ENCODE measurements at regions not wholly inside any gene's neighbourhood (a gene's known extent, or its start where the extent isn't known, plus 50 kb on each side); places are given as distances from the start of the nearest gene placed in this dataset.

DNA sequence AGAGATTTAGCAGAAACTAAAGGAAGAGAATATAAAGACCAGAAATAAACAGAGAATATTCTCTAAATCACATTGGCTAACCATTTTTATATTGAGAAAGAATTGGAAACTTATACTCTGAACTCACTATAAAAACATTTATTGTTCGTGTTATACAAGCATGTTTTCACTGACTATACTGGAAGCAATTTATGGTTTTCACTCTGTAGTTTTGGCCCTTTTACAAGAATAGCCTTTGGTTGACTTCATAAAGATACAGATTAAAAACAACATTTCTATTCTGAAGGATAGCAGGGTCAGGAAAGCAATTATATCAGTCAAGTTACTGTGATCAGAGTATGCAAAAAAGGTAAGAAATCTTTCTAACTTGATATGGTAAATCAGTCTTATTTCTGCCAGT lies 965.7 kb upstream of the FAT3 start:
- no peak for DNase-seq (ENCODE audit: low spot score)
- FAIRE-seq = no peak

DNA sequence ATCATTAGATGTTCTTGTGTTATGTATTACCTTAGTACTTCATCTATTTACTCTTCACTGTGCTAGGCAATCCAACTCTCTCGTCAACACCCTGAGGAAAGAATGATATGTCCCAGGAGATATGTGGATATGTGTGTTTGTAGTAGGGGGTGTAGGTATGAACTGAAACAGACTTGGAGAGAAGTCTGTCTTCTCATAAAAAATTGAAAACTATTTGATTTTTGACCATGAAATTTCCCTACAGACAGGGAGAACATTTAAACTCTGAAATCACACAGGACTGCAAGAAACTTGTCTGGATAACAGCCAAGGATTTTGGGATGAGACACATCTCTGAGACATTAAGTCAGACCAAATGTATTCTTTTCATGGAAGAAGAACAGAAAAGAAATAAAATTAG lies 967.0 kb upstream of the FAT3 start:
- no peak for FAIRE-seq

DNA sequence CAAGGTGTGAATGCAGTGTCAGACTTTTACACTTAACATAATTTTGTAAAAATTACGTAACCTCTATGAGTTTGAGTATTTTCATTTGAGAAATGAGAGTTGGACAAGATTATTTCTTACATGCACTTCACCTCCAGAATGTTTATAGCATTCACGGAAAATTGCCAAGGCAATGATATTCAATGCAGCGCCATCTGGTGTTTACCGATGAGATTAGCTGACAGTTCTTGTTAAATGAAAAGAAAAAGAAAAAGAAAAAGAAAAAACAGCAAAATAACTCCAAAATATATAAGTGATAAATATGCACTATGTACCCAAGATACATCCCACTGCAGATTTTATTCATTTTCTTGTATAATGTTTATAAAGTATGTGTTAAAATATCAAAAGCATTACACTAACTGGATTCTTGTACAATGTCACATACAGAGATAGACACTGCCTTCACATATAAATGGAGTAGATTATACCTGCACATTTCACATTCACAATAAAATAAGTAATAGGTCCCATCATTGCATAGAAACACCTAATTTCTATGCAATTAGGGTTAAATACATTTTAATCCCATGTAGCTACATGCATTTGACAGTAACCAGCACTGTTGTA lies 976.3 kb upstream of the FAT3 start:
- DNase-seq (ENCODE audit: low spot score) = peak; percentile 8
- FAIRE-seq = peak; percentile 66

More for the DNA sequence above, 967.0 kb upstream of the FAT3 start:
- DNase-seq (ENCODE audit: low spot score) = no peak

DNA sequence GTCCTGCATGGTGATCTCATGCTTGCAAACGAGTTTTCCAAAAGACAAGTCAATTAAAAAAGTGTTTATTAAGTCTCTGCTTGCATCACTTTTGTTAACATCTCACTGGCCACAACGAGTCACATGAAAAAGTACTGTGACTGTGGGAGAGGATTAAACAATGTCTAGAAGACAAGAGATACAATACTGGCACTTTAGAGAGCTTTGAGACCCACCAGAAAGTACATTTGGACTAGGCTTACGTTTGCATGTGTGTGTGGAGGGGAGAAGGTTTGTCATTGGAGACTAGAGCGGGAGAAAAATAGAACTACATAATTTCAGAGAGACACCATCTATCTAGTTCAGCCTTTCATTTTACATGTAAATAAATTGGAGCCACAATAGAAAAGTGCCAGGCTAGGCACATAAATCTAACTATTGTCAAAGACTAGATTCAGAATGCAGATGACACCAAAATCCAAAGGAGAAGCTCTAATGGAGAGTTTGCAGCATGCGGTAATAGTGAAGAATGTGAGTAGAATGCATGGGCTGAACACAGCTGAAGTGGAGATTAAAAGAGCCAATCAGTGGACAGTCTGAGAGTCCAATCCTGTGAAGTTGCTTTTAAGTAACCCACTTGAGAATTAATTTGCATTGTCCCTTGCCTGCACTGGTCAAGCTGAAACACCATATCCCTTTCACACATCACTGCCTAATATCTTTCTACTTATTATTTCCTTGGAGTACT lies 977.4 kb upstream of the FAT3 start:
- DNase-seq (ENCODE audit: low spot score) = no peak
- no peak for FAIRE-seq

DNA sequence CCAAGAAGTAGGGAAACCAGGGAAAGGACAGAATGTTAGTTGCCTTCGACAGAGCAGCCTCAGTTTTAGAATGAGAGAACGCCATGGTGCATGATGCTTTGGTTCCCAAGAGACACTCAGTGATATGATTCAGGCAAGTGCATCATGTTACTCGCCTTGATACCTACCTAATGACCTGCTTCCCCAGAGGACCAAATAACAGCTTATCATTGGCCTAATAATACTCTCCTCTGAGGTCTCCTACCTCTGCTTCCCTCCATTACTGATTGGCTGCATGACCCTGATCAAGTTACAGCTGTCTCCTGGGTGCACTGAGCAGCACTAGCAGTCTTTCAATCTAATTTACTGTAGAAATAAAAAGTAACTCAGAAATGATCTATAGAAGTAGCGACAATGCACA lies 979.7 kb upstream of the FAT3 start:
- DNase-seq (ENCODE audit: low spot score) (no peak), FAIRE-seq (no peak)

DNA sequence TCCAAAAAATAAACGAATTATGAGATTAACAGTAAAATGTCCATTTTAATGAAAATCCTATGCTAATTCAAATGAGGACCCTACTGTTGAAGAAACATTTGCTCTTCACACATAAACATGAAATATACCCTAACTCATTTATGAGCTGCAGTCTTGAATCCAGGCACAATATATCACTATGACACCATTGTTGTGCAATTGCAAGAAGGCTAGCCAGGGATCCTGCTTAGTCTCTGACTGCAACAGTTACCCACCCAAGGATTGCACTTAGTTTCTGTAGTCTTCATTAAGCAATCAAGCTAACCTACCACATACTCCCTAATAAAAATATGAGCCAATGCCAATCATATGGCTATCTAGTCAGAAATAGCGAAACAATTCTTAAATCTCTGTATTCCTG lies 981.0 kb upstream of the FAT3 start:
- DNase-seq (ENCODE audit: low spot score) (no peak), FAIRE-seq (no peak)

DNA sequence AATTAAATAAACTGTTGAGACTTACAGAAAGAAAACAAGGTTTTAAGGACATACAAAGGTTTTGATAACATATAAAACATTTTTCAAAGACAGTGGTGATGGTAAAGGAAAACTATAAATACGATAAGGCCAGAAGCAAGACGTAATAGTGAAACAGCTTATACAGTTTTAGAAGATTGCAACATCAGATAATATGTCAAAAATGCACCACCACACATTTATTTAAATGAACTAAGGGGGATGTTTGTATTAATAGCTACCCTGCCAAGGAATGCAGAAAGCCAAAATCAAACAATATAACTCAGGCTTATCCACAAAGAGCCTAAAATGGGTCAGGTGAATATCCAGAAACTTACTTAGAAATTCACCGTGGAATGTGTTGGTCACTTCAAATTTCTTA lies 981.6 kb upstream of the FAT3 start:
- FAIRE-seq (no peak), DNase-seq (ENCODE audit: low spot score) (no peak)

DNA sequence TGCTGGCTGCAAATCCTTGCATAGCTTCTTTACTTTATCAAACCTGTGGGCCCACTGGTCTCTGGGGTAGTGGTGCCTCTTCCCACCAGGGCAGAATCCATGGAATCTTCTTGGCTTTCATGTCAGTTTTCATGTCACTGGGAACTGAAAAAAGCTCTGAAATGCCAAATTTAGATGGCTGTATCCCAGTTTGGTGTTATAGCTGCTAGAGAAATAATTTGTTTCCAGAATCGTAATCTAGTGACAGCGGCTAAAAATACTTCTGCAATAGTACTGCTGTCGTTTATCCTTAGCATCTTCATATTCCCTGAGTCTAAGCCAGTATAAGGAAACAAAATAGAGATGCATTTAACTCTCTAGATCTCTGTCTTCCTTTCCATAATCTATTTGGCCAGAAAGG lies 983.4 kb upstream of the FAT3 start:
- DNase-seq (ENCODE audit: low spot score) = no peak
- FAIRE-seq = no peak

DNA sequence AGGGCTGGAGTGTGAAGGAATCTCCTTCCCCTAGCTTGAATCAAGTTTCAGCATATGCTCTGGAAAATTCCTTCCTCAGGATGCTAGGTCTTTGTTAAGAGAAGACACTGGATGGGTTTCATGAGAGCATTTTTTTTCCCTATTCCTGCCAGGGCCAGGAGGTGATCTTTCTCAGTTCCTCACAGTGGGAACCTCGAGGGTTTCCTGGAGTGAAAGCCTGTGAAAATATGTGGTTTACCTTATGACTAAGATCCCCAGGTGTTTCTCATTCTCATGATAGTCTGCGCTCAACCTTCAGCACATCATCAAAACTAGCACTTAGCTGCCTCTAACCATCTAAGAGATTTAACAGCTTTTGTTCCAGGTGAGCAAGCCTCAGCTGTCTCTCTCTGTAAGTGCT lies 985.3 kb upstream of the FAT3 start:
- DNase-seq (ENCODE audit: low spot score) (no peak), FAIRE-seq (no peak)

DNA sequence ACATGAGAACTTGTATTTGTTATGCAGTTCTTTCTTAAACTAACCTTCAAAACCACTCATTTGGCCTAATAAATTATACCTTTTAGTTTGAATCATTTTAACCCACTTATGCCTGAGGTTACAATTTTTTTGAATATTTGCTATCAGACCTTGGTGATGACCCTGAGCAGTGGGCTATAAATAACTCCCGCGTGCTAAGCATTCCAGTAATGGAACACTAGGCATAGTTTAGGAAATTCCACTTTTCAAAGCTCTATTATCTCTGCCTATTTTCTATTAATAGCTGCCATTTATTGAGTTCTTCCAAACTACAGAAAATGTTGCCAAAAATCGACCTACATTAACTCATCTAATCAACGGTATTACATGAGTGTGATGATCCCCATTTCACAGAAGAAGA lies 993.4 kb upstream of the FAT3 start:
- no peak for FAIRE-seq

DNA sequence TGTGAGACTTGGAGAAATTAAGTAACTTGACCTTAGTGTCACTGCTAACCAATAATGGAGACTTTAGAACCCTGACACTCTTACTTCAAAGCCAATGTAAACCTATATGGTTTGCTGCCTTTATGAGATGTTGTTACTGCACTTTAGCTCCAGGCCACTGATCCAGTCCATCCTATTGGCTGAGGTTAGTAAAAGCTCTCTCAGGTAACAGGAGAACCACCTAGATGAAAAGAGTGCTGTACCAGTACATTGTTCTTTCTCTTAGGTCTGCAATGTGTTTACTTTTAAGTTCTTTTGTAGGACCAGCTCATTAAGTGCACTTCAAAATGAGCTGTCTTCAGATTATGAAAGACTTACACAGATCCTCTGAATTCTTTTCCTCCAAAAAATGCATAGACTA lies 994.0 kb upstream of the FAT3 start:
- DNase-seq (ENCODE audit: low spot score) (no peak), FAIRE-seq (no peak)

More for the DNA sequence above, 993.4 kb upstream of the FAT3 start:
- no peak for DNase-seq (ENCODE audit: low spot score)

DNA sequence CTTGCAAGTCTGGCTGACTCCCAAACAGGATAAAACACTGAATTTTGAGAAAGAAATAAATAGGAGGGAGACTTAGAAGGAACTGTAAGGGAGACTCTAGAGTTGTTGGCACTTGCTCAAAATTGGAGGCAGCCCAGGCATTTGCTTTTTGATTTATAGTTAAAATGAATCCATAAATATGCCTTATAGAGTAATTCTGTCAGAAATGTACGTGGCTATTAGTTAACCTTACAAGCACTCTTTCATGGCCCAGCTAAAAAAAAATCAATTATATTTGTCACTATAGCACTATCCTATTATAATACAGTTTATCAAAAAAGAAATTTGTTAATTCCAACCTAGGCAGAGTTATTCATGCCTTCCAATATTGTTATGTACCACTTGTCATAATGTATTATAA lies 1000.0 kb upstream of the CHORDC1 start:
- FAIRE-seq = no peak

DNA sequence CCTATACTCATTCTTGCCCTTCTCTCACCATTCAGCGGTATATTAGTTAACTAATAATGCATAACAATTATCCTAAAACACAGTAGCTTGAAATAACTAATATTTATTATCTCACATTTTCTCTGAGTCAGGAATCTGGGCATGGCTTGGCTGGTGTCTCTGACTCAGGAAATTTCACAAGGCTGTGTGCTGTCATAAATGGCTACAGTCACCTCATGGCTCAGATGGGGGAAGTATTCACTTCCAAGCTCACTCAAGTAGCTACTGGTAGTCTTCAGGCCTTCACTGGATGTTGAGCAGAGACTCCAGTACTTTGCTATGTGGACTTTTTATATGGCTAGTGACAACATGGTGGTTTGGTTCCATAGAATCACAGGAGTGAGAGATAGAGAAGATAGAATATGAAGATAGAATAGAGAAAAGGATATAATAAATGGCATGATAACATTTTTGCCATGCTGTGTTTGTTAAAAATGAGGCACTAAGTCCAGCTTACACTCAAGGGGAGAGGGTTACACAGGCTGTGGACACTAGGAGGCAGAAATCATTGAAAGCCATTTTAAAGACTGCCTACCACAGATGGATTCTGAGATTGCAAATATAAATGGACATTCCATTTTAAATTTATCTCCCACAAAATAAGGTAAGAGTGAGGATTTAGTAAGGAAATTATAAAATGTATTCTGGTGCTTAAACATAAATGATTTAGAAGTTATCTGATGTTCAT lies 997.8 kb upstream of the CHORDC1 start:
- DNase-seq (ENCODE audit: low spot score) (no peak), FAIRE-seq (no peak)

More for the DNA sequence above, 1000.0 kb upstream of the CHORDC1 start:
- DNase-seq (ENCODE audit: low spot score) = no peak

DNA sequence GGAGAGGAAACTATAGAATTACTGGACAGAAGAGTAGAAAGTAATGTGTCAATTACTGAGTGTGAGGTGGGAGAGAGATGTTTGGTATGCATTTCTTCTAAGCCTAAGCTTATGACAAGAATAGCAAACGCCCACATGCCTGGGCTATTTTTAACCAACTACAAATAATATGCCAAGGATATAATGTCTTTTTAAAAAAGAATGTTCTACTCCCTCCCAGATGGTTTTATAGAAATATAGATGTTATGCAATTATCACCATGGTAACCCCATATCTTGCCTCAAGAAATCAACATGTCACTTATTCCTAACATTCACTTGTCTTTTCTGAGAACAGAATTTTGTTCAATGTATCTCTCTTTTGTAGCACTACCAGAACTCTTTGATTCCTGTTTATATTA lies 996.7 kb upstream of the CHORDC1 start:
- no peak for DNase-seq (ENCODE audit: low spot score)
- no peak for FAIRE-seq

DNA sequence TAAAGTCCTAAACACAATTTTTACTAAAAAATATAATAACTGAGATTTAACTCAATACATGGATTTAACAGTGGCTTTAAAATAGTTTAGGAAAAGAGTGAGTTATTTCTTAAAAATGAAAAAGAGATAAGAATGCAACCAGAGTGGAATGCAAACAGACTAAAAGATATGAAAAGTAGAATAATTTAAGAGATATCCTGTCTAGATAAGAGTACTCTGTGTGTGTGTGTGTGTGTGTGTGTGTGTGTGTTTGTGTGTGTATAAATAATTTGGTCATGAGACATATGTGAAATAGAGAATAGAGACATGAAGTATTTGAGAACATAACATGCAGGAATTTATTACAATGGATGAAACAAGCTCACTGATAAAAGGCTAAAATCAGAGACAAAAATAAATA lies 986.9 kb upstream of the CHORDC1 start:
- DNase-seq (ENCODE audit: low spot score) (no peak), FAIRE-seq (no peak)

DNA sequence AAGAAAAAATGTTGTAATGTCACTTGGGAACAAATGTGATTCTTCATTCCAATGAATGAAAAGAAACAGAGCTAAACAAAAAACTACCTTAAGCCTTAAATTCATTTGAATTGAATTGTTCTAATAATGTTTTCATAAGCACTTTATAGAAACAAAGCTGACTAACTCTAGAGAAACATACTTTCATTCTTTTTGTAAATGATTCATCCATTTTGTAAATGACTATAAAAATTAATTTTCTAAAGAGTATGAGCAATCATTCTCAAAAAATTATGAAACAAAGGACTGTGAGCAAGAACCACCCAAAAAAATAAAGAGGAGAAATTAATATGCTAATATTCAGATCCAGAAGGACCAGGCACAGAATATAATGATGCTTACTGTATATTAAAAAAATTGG lies 986.5 kb upstream of the CHORDC1 start:
- FAIRE-seq (no peak), DNase-seq (ENCODE audit: low spot score) (no peak)

DNA sequence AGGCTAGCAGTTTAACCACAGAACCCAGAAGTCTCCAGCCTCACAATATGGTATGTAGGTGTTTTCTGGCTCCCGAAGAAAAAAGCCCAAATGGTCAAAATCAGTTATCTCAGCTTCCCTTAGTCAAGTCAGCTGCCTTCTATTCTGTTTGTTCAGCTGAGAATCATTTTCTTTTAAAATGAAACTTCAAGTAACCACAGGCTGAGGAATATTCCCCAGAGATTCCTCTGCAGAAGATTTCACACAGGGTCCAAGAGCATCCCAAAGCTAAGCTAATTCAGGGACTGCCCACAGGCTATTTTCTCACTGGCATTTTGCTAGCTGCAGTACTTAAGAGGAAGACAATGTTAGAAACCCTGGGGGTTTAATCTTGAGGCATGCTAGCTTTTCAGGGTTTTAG lies 977.0 kb upstream of the CHORDC1 start:
- DNase-seq (ENCODE audit: low spot score) (no peak), FAIRE-seq (no peak)

DNA sequence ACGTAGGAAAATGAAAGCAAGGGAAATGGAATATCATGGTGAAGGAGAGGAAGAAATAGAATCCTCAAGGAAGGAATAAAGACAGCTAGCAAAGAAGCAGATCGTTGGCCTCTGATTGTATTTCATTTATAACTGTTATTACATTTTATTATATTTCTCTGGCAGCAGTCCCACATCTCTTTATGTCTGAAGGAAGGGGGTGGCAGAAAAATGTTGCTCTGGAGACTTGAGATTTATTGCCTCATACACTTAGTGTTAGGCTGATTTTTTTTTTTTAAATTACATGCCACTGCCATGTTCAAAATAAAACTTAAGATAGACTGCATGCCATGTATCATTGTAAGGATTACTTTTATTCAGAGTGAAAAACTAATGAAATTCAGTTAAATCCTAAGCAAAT lies 971.7 kb upstream of the CHORDC1 start:
- FAIRE-seq (no peak), DNase-seq (ENCODE audit: low spot score) (no peak)

DNA sequence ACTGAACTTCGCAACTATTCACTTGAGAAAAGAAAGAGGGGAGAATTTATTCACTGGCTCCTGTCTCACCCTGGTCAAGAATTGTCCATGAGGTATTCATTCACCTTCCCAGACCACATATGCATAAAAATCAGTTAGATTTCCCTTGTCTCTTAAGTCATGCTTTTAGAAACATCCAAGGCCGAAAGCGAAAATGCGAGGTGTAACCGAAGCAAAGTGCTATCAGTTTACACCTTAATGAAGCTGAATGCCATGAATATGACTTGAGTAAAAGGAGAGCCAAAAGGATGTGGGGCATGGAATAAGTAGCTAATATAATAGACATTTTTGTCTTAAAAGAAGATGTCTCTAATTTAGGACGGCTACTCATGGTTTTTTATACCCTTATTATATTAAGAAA lies 965.6 kb upstream of the CHORDC1 start:
- FAIRE-seq (no peak), DNase-seq (ENCODE audit: low spot score) (no peak)

DNA sequence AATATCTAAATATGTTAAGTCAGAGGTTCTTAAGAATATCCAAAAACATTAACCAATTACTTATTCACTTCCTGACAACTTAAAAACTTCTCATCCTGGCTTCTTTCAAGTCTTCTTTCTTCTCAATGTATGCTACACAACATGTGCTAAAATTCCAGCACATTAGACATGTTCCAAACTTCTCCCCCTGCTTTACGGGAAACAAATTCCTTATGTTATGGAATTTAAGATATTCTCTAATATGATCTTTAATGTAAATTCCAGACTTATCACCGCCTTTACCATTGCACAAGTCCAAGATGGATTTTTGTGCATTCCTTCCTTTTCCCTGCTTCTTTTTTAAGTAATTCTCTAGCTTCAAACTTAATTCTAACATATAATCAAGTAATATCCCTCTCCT lies 964.5 kb upstream of the CHORDC1 start:
- FAIRE-seq (no peak), DNase-seq (ENCODE audit: low spot score) (no peak)

DNA sequence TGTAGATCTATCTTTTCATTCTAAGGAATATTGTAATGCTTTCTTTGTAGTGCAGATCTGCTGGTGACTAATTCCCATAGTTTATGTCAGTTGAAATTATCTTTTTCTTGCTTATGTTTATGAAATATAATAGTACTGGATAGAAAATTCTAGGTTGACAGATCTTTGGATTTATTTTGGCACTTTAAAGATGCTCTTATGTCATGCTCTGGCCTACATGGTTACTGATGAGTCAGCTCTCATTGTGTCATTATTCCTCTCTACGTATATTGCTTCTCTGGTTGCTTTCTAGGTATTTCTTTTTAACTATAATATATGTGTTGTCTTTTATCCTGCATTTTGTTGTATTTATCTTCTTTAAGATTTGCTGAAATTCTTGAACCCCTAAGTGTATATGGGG lies 955.5 kb upstream of the CHORDC1 start:
- FAIRE-seq (no peak), DNase-seq (ENCODE audit: low spot score) (no peak)

DNA sequence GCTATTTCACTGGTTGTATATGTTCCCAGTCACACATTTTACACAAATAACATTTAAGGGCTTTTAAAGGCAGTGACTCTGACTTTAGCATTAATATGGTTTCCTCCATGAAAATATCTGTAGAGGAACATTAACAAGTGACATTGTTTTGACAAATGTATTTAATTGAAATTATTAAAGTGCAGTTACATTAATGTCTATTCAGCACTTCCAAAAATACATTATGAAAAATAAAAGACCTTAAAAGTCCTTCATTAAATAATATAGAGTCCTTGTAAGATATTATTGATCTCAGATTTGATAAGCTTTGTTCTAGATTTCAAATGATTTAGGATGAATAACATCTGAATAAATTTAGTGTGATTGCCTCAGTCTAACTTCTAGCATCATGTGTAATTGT lies 951.9 kb upstream of the CHORDC1 start:
- DNase-seq (ENCODE audit: low spot score) (no peak), FAIRE-seq (no peak)

DNA sequence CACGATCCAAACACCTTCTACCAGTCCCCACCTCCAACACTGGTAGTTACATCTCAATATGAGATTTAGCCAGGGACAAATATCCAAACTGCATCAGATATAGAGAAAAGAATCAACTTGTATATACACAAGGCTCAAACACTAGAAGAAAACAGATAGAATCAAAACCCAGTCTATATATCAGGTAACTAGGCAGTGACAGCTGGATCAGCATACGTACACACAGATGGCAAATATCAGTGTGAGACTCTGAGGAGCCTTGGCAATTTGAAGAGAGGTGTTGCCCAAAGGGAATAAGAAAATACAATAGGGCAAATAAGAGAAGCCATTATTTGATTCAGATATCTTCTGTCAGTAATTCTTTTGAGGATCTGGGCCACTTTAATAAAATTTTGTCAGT lies 951.3 kb upstream of the CHORDC1 start:
- DNase-seq (ENCODE audit: low spot score) (no peak), FAIRE-seq (no peak)

Data from RCC 7860 (cell line).